NCI-H2029 treated with DMSO at 0.1 percent for 48 hours (cell line): ENCODE measurements at regions not wholly inside any gene's neighbourhood (a gene's known extent, or its start where the extent isn't known, plus 50 kb on each side); places are given as distances from the start of the nearest gene placed in this dataset.
"Not testable (repeated sequence)": the region's sequence is repeated elsewhere in the genome, so short reads cannot be mapped to it uniquely, and the experiment has no call there.

Source experiments
- DNase-seq: peaks from one replicate; lab custom pipeline; 2025; lab: John Stamatoyannopoulos, UW

- no peak for DNase-seq
Observed at GRCh38 chr12:124651516-124652273, 84.3 kb upstream of the NCOR2 start.

DNA sequence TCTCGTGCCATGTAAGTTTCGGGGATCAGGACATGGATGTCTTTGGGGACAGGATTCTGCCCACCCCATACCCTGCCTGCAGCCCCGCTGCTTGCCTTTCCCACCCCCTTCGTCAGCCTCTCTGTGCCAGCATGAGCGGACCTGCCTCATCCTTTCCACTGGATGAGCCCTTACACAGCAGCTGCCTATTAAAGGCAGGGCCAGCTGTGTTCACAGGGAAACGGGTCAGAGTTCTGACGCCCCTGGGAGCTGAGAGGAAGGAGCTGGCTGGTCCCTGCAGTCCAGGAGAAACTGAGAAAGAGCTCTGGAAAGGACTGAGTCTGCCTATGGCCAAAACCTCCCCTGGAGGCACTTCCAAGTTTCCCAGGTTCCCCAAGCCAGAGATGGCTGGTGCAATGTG is 83.5 kb upstream of the NCOR2 start:
- no peak for DNase-seq

DNA sequence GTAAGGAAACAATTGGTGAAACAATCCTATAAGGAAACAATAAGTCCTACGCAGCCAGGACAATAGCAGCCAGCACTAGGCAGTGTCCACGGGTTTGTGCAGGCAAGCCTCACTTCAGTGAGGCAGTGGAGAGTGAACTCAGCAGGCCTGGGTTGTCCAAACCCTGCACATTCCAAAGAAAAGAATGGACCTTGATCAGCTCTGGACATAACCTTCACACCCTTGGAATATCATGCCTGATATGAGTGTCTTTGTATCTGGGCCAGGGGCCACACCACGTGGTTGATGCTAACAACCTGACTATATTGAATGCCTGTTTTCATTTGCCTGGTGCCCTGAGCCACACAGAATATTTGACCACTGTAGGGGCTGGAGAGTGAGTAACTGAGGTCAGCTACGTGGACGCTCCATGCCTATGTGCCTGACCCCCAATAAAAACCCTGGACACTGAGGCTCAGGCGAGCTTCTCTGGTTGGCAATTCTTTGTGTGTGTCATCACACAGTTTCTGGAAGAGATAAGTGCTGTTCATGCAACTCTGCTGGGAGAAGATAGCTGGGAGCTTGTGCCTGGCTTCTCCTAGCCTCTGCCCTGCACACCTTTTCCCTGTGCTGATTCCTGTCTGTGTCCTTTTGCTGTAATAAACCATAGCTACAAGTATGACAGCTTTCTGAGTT is 81.4 kb upstream of the NCOR2 start:
- DNase-seq = no peak

DNA sequence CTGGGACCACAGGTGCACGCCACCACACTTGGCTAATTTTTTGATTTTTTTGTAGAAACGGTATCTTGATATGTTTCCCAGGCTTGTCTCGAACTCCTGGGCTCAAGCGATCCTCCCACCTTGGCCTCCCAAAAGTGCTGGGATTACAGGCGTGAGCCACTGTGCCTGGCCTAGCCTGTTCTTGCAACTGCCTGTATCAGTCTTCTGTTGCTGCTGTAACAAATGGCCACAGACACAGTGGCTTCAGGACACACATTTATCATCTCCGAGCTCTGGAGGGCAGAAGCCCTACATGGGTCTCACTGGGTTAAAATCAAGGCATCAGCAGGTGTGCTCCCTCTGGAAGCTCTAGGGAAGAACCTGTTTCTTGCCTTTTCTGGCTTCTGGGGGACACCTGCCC is 79.9 kb upstream of the NCOR2 start:
- no peak for DNase-seq

DNA sequence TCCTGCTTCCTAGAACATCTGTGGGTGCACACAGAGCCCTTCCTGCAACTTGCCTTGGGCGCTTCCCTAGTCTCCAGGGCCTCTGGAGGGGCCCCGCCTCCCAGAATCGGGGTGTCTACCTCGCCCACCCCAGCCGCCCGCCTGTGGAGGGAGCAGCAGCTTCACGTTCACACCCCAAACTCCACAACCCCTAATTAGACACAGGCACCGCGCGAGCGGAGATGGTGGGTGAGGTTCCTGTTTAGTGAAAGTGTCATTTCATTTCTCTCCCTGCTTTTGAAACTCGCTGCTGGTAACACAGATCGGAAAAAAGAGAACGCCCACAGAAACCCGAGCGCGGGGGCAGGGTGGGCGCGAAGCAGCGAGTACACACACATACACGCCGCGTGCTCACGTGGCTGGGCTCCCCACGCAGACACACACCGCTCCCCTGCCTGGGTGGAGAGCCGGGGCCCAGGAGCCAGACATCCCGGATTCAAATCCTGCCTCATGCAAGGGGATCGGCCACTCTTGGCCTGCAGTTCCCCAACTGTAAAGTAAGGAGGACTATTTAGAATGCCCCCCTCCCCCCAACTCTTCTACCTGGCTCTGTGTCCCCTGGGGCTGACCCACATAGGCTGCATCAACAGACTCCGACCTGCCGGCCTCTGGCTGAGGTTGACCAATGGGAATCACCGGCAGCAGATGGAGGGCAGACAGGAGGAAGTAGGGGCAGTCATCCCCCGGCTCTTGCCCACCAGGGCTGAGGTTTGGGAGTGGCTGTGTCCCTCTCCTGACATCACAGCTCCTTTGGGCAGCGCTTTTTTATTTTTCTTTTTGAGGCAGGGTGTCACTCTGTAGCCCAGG is 79.2 kb upstream of the NCOR2 start:
- DNase-seq = no peak

DNA sequence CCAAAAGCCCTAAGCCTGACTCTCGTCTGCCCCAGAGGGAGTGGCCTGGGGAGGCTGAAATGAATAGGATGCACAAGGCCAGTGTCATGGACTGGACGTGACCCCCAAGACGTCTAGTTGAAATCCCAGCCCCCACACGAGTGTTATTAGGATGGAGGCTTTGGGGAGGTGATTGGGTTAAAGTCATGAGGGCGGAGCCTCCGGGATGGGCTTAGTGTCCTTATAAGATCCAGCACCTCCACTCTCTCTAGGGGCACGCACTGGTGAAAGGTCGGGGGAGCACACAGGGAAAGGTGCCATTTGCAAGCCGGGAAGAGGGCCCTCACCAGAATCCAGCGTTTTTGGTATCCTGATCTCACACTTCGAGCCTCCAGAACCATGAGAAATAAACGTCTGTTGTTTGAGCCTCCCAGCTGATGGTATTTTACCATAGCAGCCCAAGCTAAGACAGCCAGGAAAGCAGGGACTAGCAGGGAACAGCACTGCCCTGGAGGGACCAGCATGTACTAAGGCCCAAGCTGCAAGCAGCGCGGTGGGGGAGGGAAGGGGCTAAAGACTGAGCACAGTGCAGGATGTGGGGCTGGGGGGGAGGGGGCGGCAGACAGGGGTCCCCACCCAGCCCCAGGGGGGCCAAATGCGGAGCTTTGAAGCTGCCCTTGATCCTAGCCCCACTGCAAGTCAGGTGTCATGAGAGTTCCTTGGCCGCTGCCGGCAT is 78.3 kb upstream of the NCOR2 start:
- no peak for DNase-seq

GRCh38 chr12:124643768-124644167 is 76.4 kb upstream of the NCOR2 start:
- DNase-seq = not testable (repeated sequence)

DNA sequence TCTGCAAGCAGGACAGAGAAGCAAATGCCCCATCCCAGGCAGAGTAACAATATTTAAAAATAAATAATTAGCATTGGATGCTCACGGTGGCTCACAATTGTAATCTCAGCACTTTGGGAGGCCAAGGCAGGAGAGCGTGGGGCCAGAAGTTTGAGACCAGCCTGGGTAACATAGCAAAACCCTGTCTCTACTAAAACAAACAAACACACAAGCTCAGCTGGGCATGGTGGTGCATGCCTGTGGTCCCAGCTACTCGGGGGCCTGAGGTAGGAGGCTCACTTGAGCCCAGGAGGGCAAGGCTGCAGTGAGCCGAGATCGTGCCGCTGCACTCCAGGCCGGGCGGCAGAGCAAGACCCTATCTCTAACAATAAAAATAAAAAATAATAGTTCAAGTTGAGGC is 74.7 kb upstream of the NCOR2 start:
- DNase-seq = no peak

DNA sequence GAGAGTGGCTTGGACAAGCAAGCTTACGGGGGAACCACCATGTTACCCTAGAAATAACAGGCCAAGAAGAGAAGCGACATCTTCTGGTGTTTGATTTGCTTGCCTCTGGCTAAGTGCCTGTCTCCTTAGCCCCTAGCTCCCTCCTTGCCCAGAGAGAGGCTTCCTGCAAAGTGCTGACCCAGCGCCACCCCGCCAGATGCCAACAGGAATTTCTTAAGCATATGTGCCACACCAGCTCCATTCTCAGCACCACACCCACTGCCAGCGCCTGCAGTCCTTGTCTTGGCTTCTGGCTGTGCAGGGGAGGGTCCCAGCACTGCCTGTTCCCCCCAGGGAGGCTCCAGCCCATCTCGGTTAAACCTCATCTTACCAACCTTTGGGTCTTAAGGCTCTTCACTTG is 74.2 kb upstream of the NCOR2 start:
- no peak for DNase-seq

DNA sequence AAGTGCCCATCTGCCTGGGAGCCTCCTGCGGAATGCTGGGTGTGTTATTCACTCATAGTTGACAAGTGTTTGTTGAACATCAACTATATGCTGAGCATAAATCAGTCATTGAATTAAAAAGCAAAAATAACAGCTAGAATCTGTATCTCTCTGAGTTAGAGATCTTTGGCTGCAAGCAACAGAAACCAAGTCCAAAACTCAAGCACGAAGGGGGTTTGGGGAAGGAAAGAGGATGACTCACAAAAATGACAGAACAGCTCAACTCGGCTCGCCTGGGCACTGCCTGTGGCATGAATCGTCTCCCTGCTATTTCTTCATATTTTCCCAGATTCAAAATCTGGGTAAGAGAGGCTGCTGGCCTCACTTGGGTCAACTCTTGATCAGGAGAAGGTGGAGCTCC is 72.6 kb upstream of the NCOR2 start:
- no peak for DNase-seq

GRCh38 chr12:124639122-124639806 is 71.9 kb upstream of the NCOR2 start:
- no peak for DNase-seq

DNA sequence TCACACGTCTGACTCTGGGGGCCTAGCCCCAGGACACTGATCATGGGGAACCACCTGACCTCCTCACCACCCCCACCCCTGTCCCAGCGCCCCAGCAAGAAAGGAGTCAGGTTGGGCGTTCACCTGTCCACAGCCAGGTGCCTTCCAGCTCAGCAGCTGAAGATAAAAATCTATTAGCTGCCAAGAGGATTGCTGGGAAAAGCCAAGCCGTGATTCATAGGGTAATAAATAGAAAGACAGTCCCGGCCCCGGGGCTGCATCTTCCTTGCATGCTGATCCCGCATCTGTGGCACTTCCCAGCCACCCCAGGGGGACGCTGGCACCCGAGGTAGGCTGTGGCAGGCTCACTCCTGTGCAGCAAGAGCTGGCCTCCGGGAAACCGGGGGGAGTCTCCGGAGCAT is 70.2 kb upstream of the NCOR2 start:
- DNase-seq = no peak

DNA sequence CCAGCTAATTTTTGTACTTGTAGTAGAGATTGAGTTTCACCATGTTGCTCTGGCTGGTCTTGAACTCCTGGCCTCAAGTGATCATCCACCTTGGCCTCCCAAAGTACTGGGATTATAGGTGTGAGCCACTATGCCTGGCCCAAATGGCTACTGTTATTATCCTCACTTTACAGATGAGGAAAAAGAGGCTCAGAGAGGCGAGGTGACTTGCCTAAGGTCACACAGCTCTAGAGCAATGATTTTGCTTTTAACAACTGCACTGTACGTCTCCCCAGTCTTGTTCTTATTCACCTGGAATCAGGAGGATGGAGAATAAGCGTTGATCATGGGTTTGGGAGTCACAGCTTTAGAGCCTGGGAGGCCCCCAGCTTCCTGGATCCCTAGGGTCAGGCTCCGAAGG is 69.8 kb upstream of the NCOR2 start:
- DNase-seq = no peak

DNA sequence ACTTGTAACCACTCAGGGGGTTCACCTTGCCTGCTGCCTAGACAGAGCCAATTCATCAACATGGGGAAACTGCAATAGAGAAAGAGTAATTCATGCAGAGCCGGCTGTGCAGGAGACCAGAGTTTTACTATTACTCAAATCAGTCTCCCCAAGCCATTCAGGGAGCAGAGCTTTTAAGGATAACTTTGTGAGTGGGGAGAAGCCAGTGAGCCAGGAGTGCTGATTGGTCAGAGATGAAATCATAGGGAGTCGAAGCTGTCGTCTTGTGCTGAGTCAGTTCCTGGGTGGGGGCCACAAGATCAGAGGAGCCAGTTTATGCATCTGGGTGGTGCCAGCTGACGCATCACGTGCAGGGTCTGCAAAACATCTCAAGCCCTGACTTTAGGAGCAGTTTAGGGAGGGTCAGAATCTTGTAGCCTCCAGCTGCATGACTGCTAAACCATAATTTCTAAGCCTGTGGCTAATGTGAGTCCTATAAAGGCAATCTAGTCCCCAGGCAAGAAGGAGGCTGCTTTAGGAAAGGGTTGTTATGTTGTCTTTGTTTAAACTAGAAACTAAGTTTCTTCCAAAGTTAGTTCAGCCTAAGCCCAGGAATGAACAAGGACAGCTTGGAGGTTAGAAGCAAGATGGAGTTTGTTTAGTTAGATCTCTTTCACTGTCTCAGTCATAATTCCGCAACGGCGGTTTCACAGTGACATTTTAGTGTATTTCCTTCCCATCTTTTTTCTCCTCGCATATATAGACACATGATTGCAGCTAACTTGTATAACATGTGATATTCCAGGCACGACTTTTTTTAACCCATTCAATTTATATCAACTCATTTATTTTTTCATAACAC is 68.9 kb upstream of the NCOR2 start:
- no peak for DNase-seq

GRCh38 chr12:124635316-124635715 is 67.9 kb upstream of the NCOR2 start:
- DNase-seq = no peak

DNA sequence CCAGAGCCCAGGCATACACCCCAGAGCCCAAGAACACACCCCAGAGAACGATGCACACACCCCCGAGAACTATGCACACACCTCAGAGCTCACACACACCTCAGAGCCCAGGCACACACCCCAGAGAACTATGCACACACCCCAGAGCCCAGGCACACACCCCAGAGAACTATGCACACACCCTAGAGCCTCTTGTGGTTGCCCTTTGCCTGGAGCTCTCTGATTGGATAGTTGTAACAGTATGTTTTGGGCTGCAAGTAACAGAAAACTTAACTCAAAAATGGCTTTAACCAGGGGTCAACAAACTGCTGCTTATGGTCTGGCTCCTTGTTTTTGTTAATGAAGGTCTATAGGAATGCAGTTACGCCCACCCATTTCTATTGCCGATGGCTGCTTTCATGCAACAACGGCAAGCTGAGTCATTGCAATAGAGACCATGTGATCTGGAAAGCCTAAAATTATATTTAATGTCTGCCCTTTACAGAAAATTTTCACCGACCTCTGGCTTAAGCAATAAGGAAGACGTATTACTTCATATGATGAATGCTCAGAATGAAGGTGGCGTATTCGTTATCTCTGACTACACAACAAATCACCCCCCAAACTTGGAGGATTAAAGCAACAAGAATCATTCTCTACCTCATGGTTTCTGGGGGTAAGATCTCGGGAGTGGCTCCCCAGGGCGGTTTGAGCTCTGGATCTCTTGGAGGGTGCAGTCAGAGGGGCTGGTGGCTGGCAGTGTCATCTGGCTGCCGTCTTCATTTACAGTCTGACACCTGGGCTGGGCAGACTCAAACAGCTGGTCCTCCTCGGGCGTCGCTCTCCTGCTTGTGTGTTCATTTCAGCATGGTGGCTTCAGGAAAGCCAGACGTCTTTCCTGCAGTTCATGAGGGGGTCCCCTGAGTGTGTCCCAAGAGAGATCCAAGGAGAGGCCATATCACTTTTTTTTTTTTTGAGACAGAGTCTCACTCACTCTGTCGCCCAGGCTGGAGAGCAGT is 66.3 kb upstream of the NCOR2 start:
- no peak for DNase-seq

DNA sequence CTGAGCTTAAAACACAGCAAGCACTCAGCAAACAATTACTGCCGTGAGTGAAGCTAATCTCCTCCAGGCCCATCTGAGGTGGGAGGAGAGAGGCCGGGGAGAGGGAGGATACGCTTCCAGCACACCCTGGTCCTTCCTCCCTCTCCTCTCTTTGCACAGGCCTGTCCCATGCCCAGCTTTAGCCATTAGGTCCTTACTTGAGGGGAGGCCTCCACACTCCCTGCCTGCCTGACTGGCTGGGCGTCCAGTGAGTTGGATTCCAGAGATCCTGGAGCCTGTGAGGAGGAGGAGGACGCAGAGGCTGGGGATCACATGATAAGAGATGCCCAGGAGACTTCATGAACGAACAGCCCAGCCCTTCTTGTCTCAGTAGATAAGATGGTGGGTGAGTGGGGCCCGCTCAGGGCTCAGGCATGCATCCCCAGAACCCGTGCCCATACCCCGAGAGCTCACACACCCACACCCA is 65.1 kb upstream of the NCOR2 start:
- DNase-seq = no peak

GRCh38 chr12:124631681-124632256 is 64.4 kb upstream of the NCOR2 start:
- DNase-seq = no peak

DNA sequence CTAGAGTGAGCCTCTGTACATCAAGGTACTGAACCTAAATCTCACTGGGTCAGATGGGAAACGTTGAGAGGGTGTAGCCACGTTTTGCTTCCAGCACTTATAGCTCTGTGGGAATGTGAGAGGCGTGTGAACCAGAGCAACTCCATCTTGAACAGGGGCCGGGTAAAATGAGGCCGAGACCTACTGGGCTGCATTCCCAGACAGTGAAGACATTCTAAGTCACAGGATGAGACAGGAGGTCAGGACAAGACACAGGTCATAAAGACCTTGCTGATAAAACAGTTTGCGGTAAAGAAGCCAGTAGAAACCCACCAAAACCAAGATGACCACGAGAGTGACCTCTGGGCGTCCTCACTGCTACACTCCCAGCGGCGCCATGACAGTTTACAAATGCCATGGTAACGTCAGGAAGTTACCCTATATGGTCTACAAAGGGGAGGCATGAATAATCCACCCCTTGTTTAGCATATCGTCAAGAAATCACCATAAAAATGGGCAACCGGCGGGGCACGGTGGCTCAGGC is 63.4 kb upstream of the NCOR2 start:
- DNase-seq = no peak
